Activated CD4-positive, alpha-beta memory T cell treated with anti-CD3 and anti-CD28 coated beads, Interleukin-2, amount 10 ng/mL, durations not matched to agents 7 days and 5 days (primary cell): ENCODE measurements at regions not wholly inside any gene's neighbourhood (a gene's known extent, or its start where the extent isn't known, plus 50 kb on each side); places are given as distances from the start of the nearest gene placed in this dataset.

Experiments used
- CTCF ChIA-PET: fragments of 350-600 bp; sonication (Branson Sonifier 250); formaldehyde crosslinking; loops from one replicate; lab custom pipeline; 2021; ENCODE audit warnings: antibody characterized with exemption, inconsistent platforms; lab: Charles Lee
- POLR2A ChIA-PET: fragments of 350-600 bp; sonication (Branson Sonifier 250); formaldehyde crosslinking; loops from one replicate; lab custom pipeline; 2021; ENCODE audit warnings: antibody characterized with exemption; lab: Charles Lee
- DNase-seq: peaks from one replicate; pipeline ENCODE4 v3.0.0-alpha.2; 2020
- H3K27ac Mint-ChIP-seq: one replicate; pipeline ENCODE4 v1.8.0; 2021; ENCODE audit warnings: mild to moderate bottlenecking, mixed read lengths
- H3K27me3 Mint-ChIP-seq: one replicate; pipeline ENCODE4 v1.8.0; 2021; ENCODE audit warnings: mixed read lengths
- H3K36me3 Mint-ChIP-seq: one replicate; pipeline ENCODE4 v1.8.0; 2021; ENCODE audit warnings: low read depth, mixed read lengths
- H3K4me1 Mint-ChIP-seq: one replicate; pipeline ENCODE4 v1.8.0; 2021; ENCODE audit warnings: mixed read lengths
- H3K4me3 Mint-ChIP-seq: one replicate; pipeline ENCODE4 v1.8.0; 2021; ENCODE audit warnings: mild to moderate bottlenecking, mixed read lengths
- H3K9me3 Mint-ChIP-seq: one replicate; pipeline ENCODE4 v1.8.0; 2021; ENCODE audit warnings: mixed read lengths

GRCh38 chr3:159127021-159127392, 325.2 kb downstream of the MFSD1 start:
- no peaks in the 10 kb centered on the region for H3K36me3 Mint-ChIP-seq
- POLR2A ChIA-PET = no interaction called here
- no peak for DNase-seq
- no peak overlapping the region for H3K27ac Mint-ChIP-seq
- H3K27me3 Mint-ChIP-seq = no peaks in the 10 kb centered on the region
- CTCF ChIA-PET = no interaction called here
- H3K9me3 Mint-ChIP-seq = no peaks in the 10 kb centered on the region
- H3K4me1 Mint-ChIP-seq = no peaks in the 10 kb centered on the region
- no peak overlapping the region for H3K4me3 Mint-ChIP-seq

GRCh38 chr3:159128628-159129027, 326.8 kb downstream of the MFSD1 start:
- no peak overlapping the region for H3K27ac Mint-ChIP-seq
- ChIA-PET POLR2A (no interaction called here), CTCF (no interaction called here)
- no peaks in the 10 kb centered on the region for H3K36me3 Mint-ChIP-seq
- no peaks in the 10 kb centered on the region for H3K9me3 Mint-ChIP-seq
- no peaks in the 10 kb centered on the region for H3K27me3 Mint-ChIP-seq
- no peak overlapping the region for H3K4me3 Mint-ChIP-seq
- H3K4me1 Mint-ChIP-seq = no peaks in the 10 kb centered on the region
- DNase-seq = no peak

GRCh38 chr3:159130108-159130507, 328.3 kb downstream of the MFSD1 start:
- DNase-seq = no peak
- no peaks in the 10 kb centered on the region for H3K27me3 Mint-ChIP-seq
- POLR2A ChIA-PET = no interaction called here
- no peak overlapping the region for H3K4me3 Mint-ChIP-seq
- H3K36me3 Mint-ChIP-seq = no peaks in the 10 kb centered on the region
- H3K4me1 Mint-ChIP-seq = no peaks in the 10 kb centered on the region
- H3K27ac Mint-ChIP-seq = no peak overlapping the region
- no peaks in the 10 kb centered on the region for H3K9me3 Mint-ChIP-seq
- CTCF ChIA-PET = no interaction called here

GRCh38 chr3:159131376-159131775, 329.5 kb downstream of the MFSD1 start:
- Mint-ChIP-seq H3K27ac (no peak overlapping the region), H3K4me1 (no peaks in the 10 kb centered on the region), H3K27me3 (no peaks in the 10 kb centered on the region), H3K36me3 (no peaks in the 10 kb centered on the region), H3K4me3 (no peak overlapping the region), H3K9me3 (no peaks in the 10 kb centered on the region)
- ChIA-PET POLR2A (no interaction called here), CTCF (no interaction called here)
- DNase-seq = no peak

- Mint-ChIP-seq H3K27ac (no peak overlapping the region), H3K9me3 (no peaks in the 10 kb centered on the region), H3K36me3 (no peaks in the 10 kb centered on the region), H3K4me3 (no peak overlapping the region), H3K27me3 (no peaks in the 10 kb centered on the region), H3K4me1 (no peaks in the 10 kb centered on the region)
- CTCF ChIA-PET = no interaction called here
- no peak for DNase-seq
- POLR2A ChIA-PET = no interaction called here
These were observed 336.1 kb downstream of the MFSD1 start for GRCh38 chr3:159137949-159138348.

- CTCF ChIA-PET = no interaction called here
- no peaks in the 10 kb centered on the region for H3K36me3 Mint-ChIP-seq
- no peaks in the 10 kb centered on the region for H3K27me3 Mint-ChIP-seq
- POLR2A ChIA-PET = no interaction called here
- no peak overlapping the region for H3K27ac Mint-ChIP-seq
- no peaks in the 10 kb centered on the region for H3K9me3 Mint-ChIP-seq
- DNase-seq = no peak
- H3K4me1 Mint-ChIP-seq = no peaks in the 10 kb centered on the region
- H3K4me3 Mint-ChIP-seq = no peak overlapping the region
These were observed 337.5 kb downstream of the MFSD1 start for GRCh38 chr3:159139326-159139725.

GRCh38 chr3:159144472-159144871, 342.6 kb downstream of the MFSD1 start:
- CTCF ChIA-PET = no interaction called here
- H3K27ac Mint-ChIP-seq = no peak overlapping the region
- POLR2A ChIA-PET = no interaction called here
- no peaks in the 10 kb centered on the region for H3K27me3 Mint-ChIP-seq
- no peaks in the 10 kb centered on the region for H3K36me3 Mint-ChIP-seq
- no peak for DNase-seq
- H3K4me1 Mint-ChIP-seq = no peaks in the 10 kb centered on the region
- no peaks in the 10 kb centered on the region for H3K9me3 Mint-ChIP-seq
- no peak overlapping the region for H3K4me3 Mint-ChIP-seq

- no peak for DNase-seq
- CTCF ChIA-PET = no interaction called here
- H3K4me1 Mint-ChIP-seq = no peaks in the 10 kb centered on the region
- no peak overlapping the region for H3K27ac Mint-ChIP-seq
- POLR2A ChIA-PET = no interaction called here
- no peak overlapping the region for H3K4me3 Mint-ChIP-seq
- no peaks in the 10 kb centered on the region for H3K36me3 Mint-ChIP-seq
- H3K27me3 Mint-ChIP-seq = no peaks in the 10 kb centered on the region
- H3K9me3 Mint-ChIP-seq = no peaks in the 10 kb centered on the region
These were observed 343.0 kb downstream of the MFSD1 start for GRCh38 chr3:159144891-159145290.

GRCh38 chr3:159146392-159146791, 344.5 kb downstream of the MFSD1 start:
- DNase-seq = no peak
- Mint-ChIP-seq H3K27me3 (no peaks in the 10 kb centered on the region), H3K4me3 (no peak overlapping the region), H3K9me3 (no peaks in the 10 kb centered on the region), H3K4me1 (no peaks in the 10 kb centered on the region), H3K36me3 (no peaks in the 10 kb centered on the region), H3K27ac (no peak overlapping the region)
- ChIA-PET POLR2A (no interaction called here), CTCF (no interaction called here)

GRCh38 chr3:159146856-159147435, 345.1 kb downstream of the MFSD1 start:
- no peaks in the 10 kb centered on the region for H3K36me3 Mint-ChIP-seq
- no peaks in the 10 kb centered on the region for H3K27me3 Mint-ChIP-seq
- no peaks in the 10 kb centered on the region for H3K9me3 Mint-ChIP-seq
- CTCF ChIA-PET = no interaction called here
- DNase-seq = no peak
- no peaks in the 10 kb centered on the region for H3K4me1 Mint-ChIP-seq
- H3K27ac Mint-ChIP-seq = no peak overlapping the region
- POLR2A ChIA-PET = no interaction called here
- no peak overlapping the region for H3K4me3 Mint-ChIP-seq

- ChIA-PET CTCF (no interaction called here), POLR2A (no interaction called here)
- Mint-ChIP-seq H3K4me1 (no peaks in the 10 kb centered on the region), H3K9me3 (no peaks in the 10 kb centered on the region), H3K27me3 (no peaks in the 10 kb centered on the region), H3K4me3 (no peak overlapping the region), H3K36me3 (no peaks in the 10 kb centered on the region), H3K27ac (no peak overlapping the region)
- no peak for DNase-seq
These were observed 346.0 kb downstream of the MFSD1 start for GRCh38 chr3:159147813-159148212.

GRCh38 chr3:159148466-159148865, 346.6 kb downstream of the MFSD1 start:
- H3K4me1 Mint-ChIP-seq = no peaks in the 10 kb centered on the region
- H3K36me3 Mint-ChIP-seq = no peaks in the 10 kb centered on the region
- ChIA-PET CTCF (no interaction called here), POLR2A (no interaction called here)
- H3K9me3 Mint-ChIP-seq = no peaks in the 10 kb centered on the region
- H3K27ac Mint-ChIP-seq = no peak overlapping the region
- no peak for DNase-seq
- no peaks in the 10 kb centered on the region for H3K27me3 Mint-ChIP-seq
- H3K4me3 Mint-ChIP-seq = no peak overlapping the region

GRCh38 chr3:159149131-159149530, 347.3 kb downstream of the MFSD1 start:
- H3K9me3 Mint-ChIP-seq = no peaks in the 10 kb centered on the region
- no peak for DNase-seq
- no peaks in the 10 kb centered on the region for H3K4me1 Mint-ChIP-seq
- ChIA-PET POLR2A (no interaction called here), CTCF (no interaction called here)
- no peaks in the 10 kb centered on the region for H3K27me3 Mint-ChIP-seq
- no peak overlapping the region for H3K27ac Mint-ChIP-seq
- H3K4me3 Mint-ChIP-seq = no peak overlapping the region
- no peaks in the 10 kb centered on the region for H3K36me3 Mint-ChIP-seq

- Mint-ChIP-seq H3K27ac (no peak overlapping the region), H3K9me3 (no peaks in the 10 kb centered on the region), H3K27me3 (no peaks in the 10 kb centered on the region), H3K4me3 (no peak overlapping the region), H3K4me1 (no peaks in the 10 kb centered on the region), H3K36me3 (no peaks in the 10 kb centered on the region)
- POLR2A ChIA-PET = no interaction called here
- no peak for DNase-seq
- CTCF ChIA-PET = no interaction called here
These were observed 347.8 kb downstream of the MFSD1 start for GRCh38 chr3:159149633-159150032.
